ENCODE measurements at regions not wholly inside any gene's neighbourhood (a gene's known extent, or its start where the extent isn't known, plus 50 kb on each side); places are given as distances from the start of the nearest gene placed in this dataset.
"Not testable (repeated sequence)": the region's sequence is repeated elsewhere in the genome, so short reads cannot be mapped to it uniquely, and the experiment has no call there.

DNA sequence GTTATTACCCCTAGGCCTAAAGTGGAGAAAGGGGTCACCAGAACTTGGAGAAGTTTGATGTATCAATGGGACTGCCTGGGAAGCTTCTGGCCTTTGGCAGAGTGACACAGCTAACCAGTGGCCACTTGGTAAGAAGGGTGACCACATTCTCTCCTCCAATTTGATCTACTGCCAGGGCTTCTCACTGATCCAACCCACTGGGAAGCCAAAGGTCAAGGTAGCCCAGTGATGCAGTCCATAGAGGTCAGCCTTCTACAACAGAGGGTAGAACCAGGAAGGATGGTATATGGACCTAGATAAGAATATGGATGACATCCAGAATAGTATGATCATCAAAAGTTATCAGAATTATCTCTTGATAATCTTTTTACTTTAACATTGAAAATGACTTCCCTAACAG lies 493.6 kb downstream of the NYAP2 start:
- no peak for DNase-seq

DNA sequence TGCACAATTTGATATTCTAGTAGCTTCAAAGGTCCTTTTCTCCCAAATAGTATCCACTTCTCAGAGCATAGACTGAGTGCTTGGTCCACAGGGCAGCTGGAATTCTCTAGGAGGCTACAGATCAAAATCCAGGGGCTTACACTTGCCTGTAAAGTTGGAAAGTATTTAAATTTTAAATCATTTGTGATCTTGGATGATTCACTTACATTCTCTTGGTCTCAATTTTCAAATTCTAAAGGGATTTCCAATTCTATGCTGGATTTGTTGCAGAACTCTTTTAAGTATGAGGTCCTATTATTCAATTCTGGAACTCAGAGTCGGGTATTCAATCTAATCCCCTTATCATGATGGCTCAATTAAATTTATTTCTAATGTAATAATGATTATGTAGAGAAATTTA lies 492.3 kb downstream of the NYAP2 start:
- no peak for DNase-seq

DNA sequence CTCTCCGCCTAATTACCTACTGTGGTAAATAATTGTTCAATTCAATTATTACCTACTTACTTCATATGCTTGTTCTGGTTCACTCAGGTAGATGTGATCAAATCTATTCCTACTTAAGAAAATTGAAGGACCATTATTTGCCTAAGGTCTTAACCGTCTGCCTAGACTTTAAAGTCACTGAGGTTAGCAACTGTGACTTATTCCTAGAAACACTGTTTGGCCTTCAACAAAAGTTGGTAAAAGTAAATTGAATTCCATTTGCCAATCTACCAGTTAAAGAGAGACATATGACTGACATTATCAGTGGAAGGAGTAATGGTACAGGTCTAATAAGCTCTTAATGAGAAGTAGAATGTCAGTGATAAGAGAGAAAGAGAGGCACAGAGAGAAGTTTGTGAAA lies 491.5 kb downstream of the NYAP2 start:
- DNase-seq = no peak

DNA sequence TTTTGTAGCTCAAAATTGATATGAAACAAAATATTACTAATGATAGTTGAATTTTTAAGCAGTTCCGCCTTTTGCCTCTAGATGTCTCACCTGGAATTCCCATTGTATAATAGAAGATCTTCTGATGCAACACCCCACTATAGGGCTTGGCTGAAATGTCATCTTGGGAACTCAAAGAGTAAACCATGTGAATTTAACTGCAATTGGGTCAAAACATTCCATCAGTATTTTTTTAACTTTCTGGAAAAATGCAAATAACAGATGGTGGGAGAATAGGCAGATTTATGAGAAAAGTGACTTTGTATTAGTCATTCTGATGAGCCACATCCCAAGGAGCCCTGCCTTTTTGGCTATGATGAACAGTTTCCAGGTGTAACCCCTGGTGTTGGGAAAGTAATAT lies 489.9 kb downstream of the NYAP2 start:
- DNase-seq = peak; percentile 57

DNA sequence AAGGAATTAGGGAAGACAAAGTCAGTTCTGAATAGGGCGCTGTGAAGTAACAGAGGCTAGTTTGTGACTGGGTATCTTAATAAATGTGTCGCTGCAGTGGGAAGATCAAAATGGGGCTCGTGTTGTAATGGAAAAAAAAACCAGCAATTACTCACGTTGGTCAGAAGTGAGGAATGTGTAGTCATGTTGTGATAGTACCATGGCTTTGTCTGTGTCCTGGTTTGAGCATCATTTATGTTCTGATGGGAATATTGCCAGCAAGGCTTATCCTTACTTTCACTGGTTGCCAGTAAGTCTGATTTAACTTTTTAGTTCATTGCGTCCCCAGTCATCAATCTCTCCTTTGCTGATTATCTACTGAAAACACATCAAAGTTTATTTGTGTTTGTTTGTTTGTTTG lies 467.6 kb downstream of the NYAP2 start:
- no peak for DNase-seq

DNA sequence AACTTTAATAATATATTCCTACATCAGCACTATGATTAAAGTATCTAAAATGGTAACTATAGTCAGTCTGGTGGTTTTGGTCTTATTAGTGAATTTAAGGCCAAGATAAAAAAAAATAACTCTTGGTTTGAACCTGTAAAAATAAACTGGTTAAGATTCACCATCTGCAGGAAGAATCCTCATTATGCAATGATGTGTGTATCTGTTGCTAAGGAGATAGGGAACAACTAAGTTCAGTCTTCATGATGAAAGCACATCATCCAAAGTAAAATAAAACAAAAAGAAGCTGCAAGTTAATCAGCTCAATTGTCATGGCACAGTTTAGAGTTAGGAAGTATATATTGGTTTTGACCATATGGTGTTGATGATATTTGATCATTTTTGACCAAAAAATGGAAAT lies 466.0 kb downstream of the NYAP2 start:
- DNase-seq = no peak

DNA sequence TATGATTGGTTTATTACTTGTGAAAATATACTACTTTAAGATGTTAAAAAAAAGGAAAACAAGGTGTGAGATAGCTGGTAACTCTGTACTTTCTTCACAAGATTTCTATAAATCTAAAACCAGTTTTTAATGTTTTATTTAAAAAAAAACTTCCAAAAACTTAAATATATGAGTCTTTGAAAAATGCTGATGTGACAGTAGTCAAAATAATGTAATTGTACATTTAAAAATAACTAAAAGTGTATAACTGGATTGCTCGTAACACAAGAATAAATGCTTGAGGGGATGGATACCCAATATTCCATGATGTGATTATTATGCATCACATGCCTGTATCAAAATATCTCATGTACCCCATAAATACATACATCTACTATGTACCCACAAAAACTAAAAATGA lies 464.9 kb downstream of the NYAP2 start:
- DNase-seq = no peak

DNA sequence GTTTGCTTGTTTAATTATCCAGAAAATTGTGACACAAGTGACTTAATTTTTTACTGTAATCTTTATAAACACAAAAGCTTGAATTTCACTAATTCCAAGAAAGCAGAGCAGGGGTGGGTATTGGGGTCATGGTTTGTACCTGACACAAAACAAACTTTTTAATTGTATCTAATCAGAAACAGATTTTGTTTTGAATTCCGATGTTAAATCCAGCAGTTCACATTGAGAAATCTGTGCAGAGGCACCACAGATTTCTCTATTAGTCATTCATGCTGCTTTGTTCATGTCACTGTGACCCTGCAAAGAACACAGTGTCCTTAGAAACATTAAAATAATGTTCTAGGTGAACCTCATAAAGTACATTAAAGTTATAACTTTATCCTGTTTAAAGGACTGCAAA lies 443.4 kb downstream of the NYAP2 start:
- DNase-seq = no peak

DNA sequence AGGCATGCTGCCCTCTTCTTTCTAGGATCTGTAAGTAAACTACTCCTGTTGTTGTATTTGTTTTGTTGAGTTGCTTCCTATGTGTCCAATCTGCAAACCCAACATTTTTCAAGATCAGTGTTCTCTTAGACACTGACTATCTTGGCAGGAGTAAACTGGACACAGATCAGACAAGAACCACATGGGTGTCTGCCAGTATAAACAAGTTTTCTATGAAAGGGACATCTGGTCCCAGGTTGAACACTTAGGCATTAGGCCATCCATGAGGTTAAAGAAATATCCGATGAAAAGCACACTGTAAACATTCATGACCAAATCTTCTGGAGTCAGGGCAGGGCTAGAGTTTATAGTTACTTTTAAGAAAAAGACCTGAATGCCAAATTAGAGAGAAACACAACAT lies 441.8 kb downstream of the NYAP2 start:
- DNase-seq = no peak

DNA sequence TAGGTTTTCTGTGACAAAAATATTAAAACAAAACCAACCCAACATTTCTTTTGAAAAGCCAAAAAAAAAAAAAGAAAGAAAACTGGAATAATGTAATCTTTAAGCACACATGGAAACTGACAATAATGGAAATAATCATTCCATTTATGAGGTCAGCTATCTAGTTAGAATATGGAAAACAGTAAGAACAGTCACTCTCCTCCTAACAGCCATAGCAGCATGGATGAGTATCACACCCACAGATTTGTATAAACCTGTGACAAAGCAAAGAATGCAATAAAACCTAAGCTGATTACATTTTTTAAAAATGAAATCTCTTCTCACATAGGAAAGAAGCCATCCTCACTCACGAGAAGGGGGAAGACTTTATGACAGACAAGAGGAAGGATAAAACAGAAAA lies 437.8 kb downstream of the NYAP2 start:
- DNase-seq = no peak

DNA sequence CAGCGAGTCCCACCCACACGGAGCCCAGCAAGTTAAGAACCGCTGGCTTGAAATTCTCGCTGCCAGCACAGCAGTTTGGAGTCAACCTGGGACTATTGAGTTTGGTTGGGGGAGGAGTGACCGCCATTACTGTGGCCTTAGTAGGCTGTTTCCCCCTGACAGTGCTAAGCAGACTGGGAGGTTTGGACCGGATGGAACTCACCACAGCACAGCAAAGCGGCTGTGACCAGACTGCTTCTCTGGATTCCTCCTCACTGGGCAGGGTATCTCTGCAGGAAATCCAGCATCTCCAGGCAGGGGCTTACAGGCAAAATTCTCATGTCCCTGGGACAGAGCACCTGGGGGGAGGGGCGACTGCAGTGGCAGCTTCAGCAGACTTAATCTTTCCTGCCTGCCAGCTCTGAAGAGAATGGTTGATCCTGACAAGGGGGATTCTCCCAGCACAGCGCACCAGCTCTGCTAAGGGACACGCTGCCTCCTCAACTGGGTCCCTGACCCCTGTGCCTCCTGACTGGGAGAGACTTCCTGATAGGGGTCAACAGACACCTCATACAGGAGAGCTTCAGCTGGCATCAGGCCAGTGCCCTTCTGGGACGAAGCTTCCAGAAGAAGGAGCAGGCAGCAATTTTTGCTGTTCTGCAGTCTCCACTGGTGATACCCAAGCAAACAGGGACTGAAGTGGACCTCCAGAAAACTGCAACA lies 425.4 kb downstream of the NYAP2 start:
- no peak for DNase-seq

DNA sequence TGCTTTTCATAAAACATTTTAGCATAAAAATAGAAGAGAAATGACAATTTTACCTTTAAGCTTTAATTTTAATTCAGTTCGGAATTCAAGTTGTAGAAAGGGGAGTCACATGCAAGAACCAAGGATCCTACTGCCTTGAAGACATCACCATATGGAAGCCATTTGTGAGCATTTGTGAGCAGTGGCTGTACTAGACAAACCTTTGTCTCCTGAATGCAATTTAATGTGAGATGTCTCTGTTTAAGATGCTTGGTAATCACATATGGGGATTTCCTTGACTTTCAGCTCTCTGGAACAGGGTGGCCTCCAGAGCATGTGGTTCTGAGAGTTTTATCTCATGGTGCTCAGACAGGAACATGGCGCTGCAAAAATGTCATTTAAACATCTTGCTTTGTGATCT lies 421.8 kb downstream of the NYAP2 start:
- no peak for DNase-seq

DNA sequence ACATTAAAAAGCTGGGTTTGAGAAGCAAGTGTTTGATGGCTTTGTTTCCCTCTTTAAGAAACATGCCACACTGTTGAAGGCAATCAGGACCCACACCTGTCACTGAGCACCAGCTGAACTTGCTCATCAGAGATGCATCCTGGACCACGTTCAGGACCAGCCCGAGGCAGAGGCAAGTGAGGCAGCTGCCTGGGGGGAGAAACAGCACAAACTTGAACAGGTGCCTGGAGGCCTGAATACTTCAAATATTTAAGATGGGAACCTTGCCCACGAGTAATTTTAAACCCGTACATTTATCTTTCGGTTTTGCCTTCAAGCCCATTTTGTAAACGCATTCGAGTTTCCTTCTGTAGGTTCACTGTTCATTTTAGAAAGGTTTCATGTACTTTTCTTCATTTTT lies 421.3 kb downstream of the NYAP2 start:
- DNase-seq = no peak

DNA sequence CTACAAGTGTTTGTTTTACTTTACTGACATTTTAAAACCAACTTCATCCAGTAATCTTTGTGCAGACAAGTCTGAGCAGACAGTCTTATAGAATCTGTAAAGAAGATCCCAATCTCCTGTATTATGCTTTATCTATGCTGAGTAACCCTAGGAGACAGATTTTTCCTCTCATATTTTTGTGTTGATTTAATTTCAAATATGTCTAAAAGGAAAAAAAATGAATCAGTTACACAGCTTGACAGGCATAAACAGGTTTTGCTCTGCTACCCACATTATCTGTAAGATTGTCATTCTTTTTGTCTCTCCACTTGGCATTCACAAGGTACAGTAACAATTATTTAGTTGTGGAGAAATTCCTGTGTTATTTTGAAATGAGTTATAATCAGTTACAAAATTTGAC lies 415.0 kb downstream of the NYAP2 start:
- no peak for DNase-seq

DNA sequence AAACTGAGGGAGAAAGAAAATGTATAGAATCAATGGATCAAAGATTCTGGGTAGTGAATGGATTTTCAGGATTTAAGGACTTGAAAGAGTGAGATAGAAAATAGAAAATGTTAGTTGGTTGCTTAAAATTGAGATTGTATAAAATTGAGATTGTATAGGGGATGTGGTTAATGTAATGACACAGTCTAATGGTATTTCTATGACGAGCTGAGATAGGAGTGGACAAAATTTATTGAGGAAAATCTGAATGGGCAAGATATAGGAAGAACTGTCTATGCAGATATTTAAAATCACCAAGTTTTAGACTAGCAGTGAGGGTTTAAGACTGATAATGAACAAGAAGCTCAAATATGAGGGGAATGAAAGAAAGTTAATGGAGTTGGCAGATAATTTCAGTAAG lies 406.6 kb downstream of the NYAP2 start:
- no peak for DNase-seq

DNA sequence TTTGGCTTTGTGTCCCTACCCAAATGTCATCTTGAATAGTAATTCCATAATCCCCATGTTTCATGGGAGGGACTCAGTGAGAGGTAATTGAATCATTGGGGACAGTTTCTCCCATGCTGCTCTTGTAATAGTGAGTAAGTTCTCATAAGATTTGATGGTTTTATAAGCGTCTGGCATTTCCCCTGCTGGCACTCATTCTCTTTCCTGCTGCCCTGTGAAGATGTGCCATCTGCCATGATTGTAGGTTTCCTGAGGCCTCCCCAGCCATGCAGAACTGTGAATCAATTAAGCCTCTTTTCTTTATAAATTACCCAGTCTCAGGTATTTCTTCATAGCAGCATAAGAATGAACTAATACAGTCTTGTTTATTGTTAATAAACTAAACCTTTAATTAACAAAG lies 402.6 kb downstream of the NYAP2 start:
- not testable (repeated sequence) for DNase-seq

DNA sequence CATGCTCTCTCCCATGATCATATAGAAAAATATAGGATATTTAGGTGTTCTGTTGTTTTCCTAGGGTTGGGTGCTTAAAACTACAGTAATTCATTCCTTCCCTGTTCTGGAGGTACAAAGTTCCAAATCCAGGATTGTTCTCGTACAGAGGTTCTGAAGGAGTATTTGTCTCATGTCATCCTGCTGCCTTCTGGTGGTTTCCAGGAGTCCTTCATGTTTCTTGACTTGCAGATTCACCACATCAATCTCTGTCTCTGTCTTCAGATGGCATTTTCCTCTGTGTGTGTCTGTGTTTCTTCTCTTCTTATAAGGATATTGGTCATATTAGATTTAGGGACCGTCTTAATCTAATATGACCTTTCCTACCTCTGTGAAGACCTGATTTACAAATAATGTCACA lies 397.9 kb downstream of the NYAP2 start:
- no peak for DNase-seq

DNA sequence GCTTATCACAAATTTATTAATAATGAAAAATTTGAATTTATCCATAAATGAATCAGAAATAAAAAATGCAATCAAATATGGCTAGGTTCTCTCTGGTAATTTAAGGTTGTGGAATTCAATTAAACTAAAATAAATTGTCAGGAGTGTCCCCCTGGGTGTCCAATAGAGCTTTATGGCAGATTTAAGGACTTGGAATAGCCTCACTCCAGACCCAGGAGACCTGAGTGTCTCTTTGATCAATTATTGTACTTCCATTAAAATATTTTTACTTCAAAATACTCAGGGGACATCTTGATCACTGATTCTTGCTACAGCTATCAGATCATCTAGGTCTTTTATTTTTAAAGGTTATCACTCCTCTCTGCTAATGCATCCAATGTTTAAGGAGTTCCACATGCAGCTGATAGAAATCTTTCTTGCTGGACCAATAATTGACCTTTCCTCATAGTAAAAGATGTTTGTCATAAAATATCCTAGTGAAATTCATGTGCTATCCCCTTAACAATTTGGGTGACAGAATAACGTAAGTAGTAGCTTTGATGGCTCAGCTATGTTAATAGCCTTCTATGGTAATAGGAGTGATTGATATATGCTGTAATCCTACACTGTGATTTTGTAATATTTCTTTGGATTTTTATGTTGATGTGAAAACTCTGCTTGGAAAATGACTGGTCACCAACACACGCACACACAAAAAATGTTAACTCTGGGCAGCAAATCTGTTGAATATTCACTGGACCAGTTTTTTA lies 395.3 kb downstream of the NYAP2 start:
- DNase-seq = no peak

DNA sequence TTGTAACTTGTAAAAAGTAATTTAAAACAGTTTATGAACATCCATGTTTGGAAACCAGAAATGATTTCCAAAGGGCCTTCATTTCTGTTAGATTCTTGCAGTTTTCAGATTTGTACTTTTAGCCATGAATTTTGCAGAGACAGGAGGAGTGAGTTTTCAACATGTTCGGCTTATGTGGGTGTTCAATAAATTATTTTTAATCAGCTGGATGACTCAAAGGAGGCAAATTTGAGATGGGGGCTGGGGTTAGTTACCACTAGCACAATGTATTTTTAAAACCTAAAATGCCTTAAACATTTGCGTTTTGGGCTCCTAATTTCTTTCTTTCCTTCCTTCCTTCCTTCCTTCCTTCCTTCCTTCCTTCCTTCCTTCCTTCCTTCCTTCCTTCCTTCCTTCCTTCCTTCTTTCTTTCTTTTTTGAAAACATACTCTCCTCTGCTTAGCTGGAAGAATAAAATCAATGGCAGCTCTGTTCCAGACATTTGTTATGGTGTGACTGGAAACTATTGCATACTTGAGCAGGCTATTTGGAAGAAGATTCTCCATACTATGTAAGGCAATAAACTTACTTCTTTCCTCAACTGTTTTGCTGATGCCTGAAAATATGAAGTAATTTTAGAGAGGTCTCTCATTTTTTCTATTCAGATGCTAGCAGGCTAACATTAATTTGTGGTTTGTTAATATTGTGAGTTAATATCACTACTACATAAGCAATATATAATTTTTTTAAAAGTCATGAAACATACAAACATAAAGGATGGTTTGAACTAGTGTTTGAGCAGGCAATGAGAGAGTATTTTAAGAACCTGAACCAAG lies 394.4 kb downstream of the NYAP2 start:
- DNase-seq = no peak

DNA sequence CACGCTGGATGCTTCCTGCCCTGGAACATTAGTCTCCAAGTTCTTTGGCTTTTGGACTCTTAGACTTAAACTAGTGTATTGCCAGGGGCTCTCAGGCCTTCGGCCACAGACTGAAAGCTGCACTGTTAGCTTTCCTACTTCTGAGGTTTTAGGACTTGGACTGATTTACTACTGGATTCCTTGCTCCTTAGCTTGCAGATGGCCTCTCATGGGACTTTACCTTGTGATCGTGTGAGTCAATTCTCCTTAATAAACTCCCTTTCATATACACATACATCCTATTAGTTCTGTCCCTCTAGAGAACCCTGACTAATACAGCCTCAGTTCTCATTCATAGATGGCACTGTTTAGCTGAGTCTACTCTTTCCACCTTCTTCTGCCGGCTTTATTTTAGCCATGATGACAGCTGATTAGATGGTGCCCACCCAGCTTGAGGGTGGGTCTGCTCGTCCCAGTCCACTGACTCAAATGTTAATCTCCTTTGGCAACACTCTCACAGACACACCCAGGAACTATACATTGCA lies 389.1 kb downstream of the NYAP2 start:
- no peak for DNase-seq

DNA sequence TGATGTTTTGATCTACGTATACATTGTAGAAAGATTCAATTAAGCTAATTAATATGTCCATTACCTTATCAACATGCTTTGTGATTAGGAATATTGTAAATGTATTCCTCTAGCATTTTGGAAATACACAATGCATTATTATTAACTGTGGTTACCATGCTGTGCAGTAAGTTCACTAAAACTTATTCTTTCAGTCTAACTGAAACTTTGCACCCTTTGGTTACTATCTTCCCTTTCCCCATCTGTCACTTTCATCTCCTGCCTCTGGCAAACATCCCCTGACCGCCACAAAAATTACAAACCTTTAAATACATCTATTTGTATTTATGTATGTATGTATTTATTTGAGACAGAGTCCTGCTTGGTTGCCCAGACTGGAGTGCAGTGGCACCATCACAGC lies 388.0 kb downstream of the NYAP2 start:
- no peak for DNase-seq

DNA sequence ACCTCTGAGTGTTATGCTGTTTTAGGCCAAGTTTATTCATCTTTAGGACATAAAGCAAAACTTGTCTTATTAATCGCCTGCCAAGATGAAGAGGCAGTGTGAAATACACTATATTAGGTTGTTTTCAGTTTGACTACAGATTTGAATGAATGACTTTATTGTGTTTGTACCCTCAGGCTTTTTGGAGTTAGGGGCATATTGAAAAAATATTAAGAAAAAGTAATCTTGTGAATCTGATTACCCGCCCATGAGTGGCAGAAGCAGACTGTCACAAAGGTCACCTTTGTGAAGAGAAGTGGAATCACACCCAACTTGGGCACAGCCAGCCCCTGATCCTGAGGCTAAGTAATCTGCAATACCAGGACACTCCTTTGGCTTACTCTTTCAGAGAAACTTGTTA lies 382.5 kb downstream of the NYAP2 start:
- no peak for DNase-seq

DNA sequence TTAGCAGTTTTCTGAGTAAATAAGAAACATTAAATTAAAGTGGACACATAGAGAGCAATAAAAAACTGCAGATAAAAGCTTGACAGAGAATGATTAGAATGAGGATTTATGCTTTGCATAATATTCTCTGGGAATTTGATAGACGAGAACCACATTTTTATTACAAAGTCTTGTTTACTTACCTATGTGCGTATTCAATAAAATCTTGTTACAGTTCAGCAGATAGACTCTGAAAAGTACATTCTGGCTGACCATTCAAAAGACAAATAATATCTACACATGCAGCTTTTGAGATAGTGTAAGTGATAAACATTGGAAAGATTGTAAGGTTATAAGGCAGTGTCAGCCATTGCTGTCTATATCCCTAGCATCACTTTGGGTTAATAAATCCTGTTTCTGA lies 381.6 kb downstream of the NYAP2 start:
- no peak for DNase-seq

DNA sequence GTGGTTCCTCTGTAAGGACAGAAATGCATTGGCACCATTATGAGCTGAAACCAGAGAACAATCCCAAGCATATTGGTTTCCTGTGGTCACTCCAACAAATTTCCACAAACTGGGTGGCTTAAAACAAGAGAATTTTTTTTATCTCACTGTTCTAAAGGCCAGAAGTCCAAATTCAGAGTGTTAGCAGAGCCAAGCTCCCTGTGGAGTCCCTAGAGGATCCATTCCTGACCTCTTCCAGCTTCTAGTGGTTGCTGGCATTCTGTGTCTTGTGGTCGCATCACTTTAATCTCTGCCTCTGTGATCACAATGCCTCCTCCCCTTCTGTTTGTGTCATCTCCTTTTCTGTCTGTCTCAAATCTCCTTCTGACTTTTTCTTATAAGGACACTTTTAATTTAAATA lies 380.3 kb downstream of the NYAP2 start:
- no peak for DNase-seq
